ENCODE measurements at regions not wholly inside any gene's neighbourhood (a gene's known extent, or its start where the extent isn't known, plus 50 kb on each side); places are given as distances from the start of the nearest gene placed in this dataset.

DNA sequence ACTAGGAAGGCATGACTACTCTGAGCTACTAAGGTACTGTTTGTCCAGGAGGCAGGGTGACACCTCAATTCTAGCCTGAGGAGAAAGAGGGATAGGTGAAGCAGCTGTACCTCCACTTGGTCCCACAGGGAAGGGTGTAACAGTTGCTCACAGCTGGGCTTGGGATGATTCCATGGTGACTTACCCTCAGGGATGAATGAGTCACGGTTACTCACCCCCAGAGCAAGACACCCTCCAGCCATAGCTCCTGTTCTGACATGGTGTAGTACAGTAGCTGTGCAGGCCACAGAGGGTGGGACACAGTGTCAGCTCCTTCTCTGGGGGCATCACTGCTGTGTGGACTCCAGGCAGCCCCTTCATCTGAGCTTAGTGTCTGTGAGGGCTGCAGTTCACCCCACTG is 868.6 kb upstream of the SEMA6D start (continued):
- TF ChIP-seq, protein P1, sequence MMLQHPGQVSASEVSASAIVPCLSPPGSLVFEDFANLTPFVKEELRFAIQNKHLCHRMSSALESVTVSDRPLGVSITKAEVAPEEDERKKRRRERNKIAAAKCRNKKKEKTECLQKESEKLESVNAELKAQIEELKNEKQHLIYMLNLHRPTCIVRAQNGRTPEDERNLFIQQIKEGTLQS (IDR thresholded peaks at IDR 0.05; ENCODE audit: insufficient read depth, low read depth, low read length), result no peak
- TF ChIP-seq GABPA (IDR thresholded peaks at IDR 0.05; ENCODE audit: borderline replicate concordance, insufficient read depth, low read length), result no peak
- TF ChIP-seq, protein P2, sequence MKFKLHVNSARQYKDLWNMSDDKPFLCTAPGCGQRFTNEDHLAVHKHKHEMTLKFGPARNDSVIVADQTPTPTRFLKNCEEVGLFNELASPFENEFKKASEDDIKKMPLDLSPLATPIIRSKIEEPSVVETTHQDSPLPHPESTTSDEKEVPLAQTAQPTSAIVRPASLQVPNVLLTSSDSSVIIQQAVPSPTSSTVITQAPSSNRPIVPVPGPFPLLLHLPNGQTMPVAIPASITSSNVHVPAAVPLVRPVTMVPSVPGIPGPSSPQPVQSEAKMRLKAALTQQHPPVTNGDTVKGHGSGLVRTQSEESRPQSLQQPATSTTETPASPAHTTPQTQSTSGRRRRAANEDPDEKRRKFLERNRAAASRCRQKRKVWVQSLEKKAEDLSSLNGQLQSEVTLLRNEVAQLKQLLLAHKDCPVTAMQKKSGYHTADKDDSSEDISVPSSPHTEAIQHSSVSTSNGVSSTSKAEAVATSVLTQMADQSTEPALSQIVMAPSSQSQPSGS (IDR thresholded peaks at IDR 0.05; ENCODE audit: low read length), result no peak
- TF ChIP-seq, protein P3, sequence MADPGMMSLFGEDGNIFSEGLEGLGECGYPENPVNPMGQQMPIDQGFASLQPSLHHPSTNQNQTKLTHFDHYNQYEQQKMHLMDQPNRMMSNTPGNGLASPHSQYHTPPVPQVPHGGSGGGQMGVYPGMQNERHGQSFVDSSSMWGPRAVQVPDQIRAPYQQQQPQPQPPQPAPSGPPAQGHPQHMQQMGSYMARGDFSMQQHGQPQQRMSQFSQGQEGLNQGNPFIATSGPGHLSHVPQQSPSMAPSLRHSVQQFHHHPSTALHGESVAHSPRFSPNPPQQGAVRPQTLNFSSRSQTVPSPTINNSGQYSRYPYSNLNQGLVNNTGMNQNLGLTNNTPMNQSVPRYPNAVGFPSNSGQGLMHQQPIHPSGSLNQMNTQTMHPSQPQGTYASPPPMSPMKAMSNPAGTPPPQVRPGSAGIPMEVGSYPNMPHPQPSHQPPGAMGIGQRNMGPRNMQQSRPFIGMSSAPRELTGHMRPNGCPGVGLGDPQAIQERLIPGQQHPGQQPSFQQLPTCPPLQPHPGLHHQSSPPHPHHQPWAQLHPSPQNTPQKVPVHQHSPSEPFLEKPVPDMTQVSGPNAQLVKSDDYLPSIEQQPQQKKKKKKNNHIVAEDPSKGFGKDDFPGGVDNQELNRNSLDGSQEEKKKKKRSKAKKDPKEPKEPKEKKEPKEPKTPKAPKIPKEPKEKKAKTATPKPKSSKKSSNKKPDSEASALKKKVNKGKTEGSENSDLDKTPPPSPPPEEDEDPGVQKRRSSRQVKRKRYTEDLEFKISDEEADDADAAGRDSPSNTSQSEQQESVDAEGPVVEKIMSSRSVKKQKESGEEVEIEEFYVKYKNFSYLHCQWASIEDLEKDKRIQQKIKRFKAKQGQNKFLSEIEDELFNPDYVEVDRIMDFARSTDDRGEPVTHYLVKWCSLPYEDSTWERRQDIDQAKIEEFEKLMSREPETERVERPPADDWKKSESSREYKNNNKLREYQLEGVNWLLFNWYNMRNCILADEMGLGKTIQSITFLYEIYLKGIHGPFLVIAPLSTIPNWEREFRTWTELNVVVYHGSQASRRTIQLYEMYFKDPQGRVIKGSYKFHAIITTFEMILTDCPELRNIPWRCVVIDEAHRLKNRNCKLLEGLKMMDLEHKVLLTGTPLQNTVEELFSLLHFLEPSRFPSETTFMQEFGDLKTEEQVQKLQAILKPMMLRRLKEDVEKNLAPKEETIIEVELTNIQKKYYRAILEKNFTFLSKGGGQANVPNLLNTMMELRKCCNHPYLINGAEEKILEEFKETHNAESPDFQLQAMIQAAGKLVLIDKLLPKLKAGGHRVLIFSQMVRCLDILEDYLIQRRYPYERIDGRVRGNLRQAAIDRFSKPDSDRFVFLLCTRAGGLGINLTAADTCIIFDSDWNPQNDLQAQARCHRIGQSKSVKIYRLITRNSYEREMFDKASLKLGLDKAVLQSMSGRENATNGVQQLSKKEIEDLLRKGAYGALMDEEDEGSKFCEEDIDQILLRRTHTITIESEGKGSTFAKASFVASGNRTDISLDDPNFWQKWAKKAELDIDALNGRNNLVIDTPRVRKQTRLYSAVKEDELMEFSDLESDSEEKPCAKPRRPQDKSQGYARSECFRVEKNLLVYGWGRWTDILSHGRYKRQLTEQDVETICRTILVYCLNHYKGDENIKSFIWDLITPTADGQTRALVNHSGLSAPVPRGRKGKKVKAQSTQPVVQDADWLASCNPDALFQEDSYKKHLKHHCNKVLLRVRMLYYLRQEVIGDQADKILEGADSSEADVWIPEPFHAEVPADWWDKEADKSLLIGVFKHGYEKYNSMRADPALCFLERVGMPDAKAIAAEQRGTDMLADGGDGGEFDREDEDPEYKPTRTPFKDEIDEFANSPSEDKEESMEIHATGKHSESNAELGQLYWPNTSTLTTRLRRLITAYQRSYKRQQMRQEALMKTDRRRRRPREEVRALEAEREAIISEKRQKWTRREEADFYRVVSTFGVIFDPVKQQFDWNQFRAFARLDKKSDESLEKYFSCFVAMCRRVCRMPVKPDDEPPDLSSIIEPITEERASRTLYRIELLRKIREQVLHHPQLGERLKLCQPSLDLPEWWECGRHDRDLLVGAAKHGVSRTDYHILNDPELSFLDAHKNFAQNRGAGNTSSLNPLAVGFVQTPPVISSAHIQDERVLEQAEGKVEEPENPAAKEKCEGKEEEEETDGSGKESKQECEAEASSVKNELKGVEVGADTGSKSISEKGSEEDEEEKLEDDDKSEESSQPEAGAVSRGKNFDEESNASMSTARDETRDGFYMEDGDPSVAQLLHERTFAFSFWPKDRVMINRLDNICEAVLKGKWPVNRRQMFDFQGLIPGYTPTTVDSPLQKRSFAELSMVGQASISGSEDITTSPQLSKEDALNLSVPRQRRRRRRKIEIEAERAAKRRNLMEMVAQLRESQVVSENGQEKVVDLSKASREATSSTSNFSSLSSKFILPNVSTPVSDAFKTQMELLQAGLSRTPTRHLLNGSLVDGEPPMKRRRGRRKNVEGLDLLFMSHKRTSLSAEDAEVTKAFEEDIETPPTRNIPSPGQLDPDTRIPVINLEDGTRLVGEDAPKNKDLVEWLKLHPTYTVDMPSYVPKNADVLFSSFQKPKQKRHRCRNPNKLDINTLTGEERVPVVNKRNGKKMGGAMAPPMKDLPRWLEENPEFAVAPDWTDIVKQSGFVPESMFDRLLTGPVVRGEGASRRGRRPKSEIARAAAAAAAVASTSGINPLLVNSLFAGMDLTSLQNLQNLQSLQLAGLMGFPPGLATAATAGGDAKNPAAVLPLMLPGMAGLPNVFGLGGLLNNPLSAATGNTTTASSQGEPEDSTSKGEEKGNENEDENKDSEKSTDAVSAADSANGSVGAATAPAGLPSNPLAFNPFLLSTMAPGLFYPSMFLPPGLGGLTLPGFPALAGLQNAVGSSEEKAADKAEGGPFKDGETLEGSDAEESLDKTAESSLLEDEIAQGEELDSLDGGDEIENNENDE (IDR thresholded peaks at IDR 0.05; ENCODE audit: insufficient replicate concordance, low read length), result no peak
- no peak for TF ChIP-seq JUND (IDR thresholded peaks at IDR 0.05; ENCODE audit: low read length)
- no peak for TF ChIP-seq SIX5 (IDR thresholded peaks at IDR 0.05; ENCODE audit: low read depth, low read length)

Data from H1 (cell line).